Adrenal gland (tissue), 9 donors: ENCODE measurements at regions not wholly inside any gene's neighbourhood (a gene's known extent, or its start where the extent isn't known, plus 50 kb on each side); places are given as distances from the start of the nearest gene placed in this dataset.

Source experiments
- DNase-seq, 7 donors: peaks; one replicate each; pipeline ENCODE4 v3.0.0-alpha.2; 2019 to 2020
- H3K27ac ChIP-seq, 5 donors: fragments of 200-600 bp; sonication (generic) in 4 of 5; 1 replicate in 3 of 5; 2 replicates in 2 of 5; pipeline versions ENCODE4 v1.5.1 to v1.8.0; 2016 to 2020; ENCODE audit warnings: mild to moderate bottlenecking in 1 of 5
- H3K27me3 ChIP-seq: fragments of 200-600 bp; 2 replicates; pipeline ENCODE4 v1.8.0; 2021
- H3K36me3 ChIP-seq, 2 donors: fragments of 200-600 bp; replicated peaks in 1 of 2; 1 replicate in 1 of 2; 2 replicates in 1 of 2; pipeline versions ENCODE4 v1.5.1 to v1.8.0; 2018 to 2022
- H3K4me1 ChIP-seq, 2 donors: fragments of 200-600 bp; replicated peaks in 1 of 2; 1 replicate in 1 of 2; 2 replicates in 1 of 2; pipeline versions ENCODE4 v1.5.1 to v1.8.0; 2018 to 2021
- H3K4me3 ChIP-seq, 4 donors: fragments of 200-600 bp; sonication (generic) in 3 of 4; one replicate each; pipeline ENCODE4 v1.5.1; 2016 to 2018
- H3K9me3 ChIP-seq, 3 donors: fragments of 200-600 bp; sonication (generic) in 1 of 3; replicated peaks in 1 of 3; 1 replicate in 2 of 3; 2 replicates in 1 of 3; pipeline versions ENCODE4 v1.5.1 to v1.8.0; 2016 to 2021
- POLR2A ChIP-seq, 2 donors: fragments of 450-650 bp; IDR thresholded peaks; one replicate each; pipeline ENCODE4 v1.6.1; 2017; ENCODE audit warnings: antibody characterized with exemption in 2 of 2, mild to moderate bottlenecking in 2 of 2, moderate library complexity in 1 of 2
- WGBS, 4 donors: extraction: QIAGEN DNeasy Blood & Tissue Kit in 2 of 4; methylation state at CpG; one replicate each; pipeline versions ENCODE4 v1.1.5 to v1.1.7; 2013 to 2017; 5-methylcytosine and 5-hydroxymethylcytosine counted together
- intact Hi-C, 2 donors: fragments of 100-400 bp; cut with DNase I; formaldehyde crosslinking; loops; one replicate each; pipeline versions ENCODE4 v1.14.1 to v1.15.0; 2022 to 2023
- TF ChIP-seq, protein P1 (sequence below), 6 experiments: fragments of 450-650 bp in 4 of 6; fragments of 200-600 bp in 2 of 6; sonication (generic) in 1 of 6; IDR thresholded peaks; 1 replicate in 5 of 6; 2 replicates in 1 of 6; pipeline versions ENCODE4 v1.5.1 to v1.8.0; 2016 to 2021; ENCODE audit warnings: antibody characterized with exemption in 6 of 6, mild to moderate bottlenecking in 2 of 6, moderate library complexity in 1 of 6
- donor health status: healthy with polysubstance abuse.
- donor health status: Bipolar disorder and iron deficiency.
- donor health status: DM: yes; HTN: yes; CAD: no.
- donor health status: DM: no; HTN: no; CAD: no.
- donor health status: DM: no; HTN: no; CAD: no.

DNA sequence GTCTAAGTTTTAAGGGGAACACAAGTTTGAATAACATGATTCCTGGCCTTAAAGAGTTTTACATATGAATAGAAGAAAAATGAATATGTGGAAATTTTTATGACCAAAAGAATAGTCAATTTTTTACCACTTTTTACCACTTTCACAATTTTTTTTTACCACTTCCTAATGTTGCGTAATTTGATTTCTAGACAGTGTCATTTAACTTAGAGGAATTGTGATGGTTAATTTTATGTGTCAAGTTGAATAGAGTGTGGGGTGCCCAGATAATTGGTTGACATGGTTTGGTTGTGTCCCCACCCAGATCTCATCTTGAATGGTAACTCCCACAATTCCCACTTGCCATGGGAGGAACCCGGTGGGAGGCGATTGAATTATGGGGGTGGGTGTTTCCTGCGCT, 416.6 kb downstream of the KIF4B start:
- H3K27ac ChIP-seq, result no peak overlapping the region
- no peaks in the 10 kb centered on the region for H3K9me3 ChIP-seq
- TF ChIP-seq POLR2A (IDR thresholded peaks at IDR 0.05), result no peak
- TF ChIP-seq, protein P1, sequence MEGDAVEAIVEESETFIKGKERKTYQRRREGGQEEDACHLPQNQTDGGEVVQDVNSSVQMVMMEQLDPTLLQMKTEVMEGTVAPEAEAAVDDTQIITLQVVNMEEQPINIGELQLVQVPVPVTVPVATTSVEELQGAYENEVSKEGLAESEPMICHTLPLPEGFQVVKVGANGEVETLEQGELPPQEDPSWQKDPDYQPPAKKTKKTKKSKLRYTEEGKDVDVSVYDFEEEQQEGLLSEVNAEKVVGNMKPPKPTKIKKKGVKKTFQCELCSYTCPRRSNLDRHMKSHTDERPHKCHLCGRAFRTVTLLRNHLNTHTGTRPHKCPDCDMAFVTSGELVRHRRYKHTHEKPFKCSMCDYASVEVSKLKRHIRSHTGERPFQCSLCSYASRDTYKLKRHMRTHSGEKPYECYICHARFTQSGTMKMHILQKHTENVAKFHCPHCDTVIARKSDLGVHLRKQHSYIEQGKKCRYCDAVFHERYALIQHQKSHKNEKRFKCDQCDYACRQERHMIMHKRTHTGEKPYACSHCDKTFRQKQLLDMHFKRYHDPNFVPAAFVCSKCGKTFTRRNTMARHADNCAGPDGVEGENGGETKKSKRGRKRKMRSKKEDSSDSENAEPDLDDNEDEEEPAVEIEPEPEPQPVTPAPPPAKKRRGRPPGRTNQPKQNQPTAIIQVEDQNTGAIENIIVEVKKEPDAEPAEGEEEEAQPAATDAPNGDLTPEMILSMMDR (IDR thresholded peaks at IDR 0.05), result no peak
- no peak overlapping the region for H3K4me3 ChIP-seq
- intact Hi-C loops, result no loop called here
- H3K36me3 ChIP-seq, result no peaks in the 10 kb centered on the region
- DNase-seq, result no peak
- no peaks in the 10 kb centered on the region for H3K27me3 ChIP-seq
- no peaks in the 10 kb centered on the region for H3K4me1 ChIP-seq
- WGBS, 4 donors, result 76 to 93% (median 90%) methylated on average over 4 of the region's 4 CpGs

DNA sequence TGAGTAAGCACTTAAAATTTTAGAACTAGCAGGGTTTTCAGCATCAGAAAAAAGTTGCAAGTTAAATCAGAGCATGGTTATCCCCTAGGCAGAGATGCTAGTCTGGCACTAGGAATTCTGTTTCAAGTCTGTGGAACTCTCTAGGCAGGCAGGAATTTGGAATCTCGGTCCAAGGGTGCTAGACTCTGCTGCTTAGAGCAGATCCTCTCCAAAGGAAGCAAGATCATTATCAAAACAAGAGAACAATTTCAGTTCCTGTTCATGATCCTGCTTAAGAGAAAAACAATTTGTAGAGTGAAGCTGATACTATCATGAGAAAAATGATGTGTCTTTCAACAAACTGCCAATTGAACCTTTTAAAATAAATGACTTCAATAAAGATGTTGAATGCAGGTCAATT, 420.7 kb downstream of the KIF4B start:
- no peak for TF ChIP-seq POLR2A (IDR thresholded peaks at IDR 0.05)
- TF ChIP-seq, protein P1 (IDR thresholded peaks at IDR 0.05), result no peak
- no peaks in the 10 kb centered on the region for H3K27me3 ChIP-seq
- no peak overlapping the region for H3K4me3 ChIP-seq
- intact Hi-C loops, result no loop called here
- H3K27ac ChIP-seq, result no peak overlapping the region
- 36 to 47% (median 44%) methylated on average over 1 of the region's 1 CpG for WGBS, 4 donors
- no peaks in the 10 kb centered on the region for H3K36me3 ChIP-seq
- H3K9me3 ChIP-seq, result no peaks in the 10 kb centered on the region
- H3K4me1 ChIP-seq, result no peaks in the 10 kb centered on the region
- no peak for DNase-seq

DNA sequence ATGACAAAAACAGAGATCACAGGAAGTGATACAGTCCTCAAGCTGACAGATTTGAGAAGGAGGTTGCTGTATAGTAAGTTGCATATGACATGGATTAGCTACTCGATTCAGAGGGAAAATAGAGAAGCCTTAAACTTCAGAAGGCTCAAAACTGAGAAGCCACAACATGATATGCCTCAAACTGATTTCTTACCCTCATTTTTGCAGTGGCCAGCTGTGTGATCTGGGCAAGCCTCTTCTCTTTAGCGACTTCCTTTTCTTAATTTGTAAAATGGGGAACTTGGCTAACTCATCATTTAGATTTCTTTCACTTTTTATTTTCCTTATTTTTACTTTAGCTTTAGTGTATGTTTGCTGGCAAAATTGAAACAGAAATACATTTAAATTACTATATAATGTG, 421.1 kb downstream of the KIF4B start:
- Histone ChIP-seq H3K4me3 (no peak overlapping the region), H3K36me3 (no peaks in the 10 kb centered on the region), H3K27me3 (no peaks in the 10 kb centered on the region), H3K4me1 (no peaks in the 10 kb centered on the region), H3K27ac (no peak overlapping the region), H3K9me3 (no peaks in the 10 kb centered on the region)
- WGBS, 4 donors, result 58 to 74% (median 66%) methylated on average over 2 of the region's 2 CpGs
- no peak for DNase-seq
- TF ChIP-seq, protein P1 (IDR thresholded peaks at IDR 0.05), result no peak
- TF ChIP-seq POLR2A (IDR thresholded peaks at IDR 0.05), result no peak
- intact Hi-C loops, result no loop called here

DNA sequence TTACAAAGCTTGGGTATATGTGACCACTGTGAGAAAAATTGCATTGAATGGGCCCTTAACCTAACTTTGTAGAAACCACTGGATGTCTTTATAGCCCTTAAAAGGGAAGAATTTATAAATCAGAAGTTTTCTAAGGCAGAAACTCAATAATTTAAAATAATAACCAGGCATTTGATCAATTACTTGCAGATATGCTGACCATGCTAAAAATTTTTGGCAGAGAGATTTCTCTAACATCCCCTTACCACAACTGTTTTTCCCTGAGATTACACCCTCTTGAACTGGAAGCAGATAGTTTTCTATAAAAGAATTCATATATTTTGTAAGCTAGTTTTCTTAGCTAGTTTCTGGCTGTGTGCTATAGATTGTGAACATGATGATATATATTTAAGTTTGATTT, 428.3 kb downstream of the KIF4B start:
- Histone ChIP-seq H3K27me3 (no peaks in the 10 kb centered on the region), H3K4me1 (no peaks in the 10 kb centered on the region), H3K36me3 (no peaks in the 10 kb centered on the region), H3K27ac (no peak overlapping the region), H3K4me3 (no peak overlapping the region), H3K9me3 (no peaks in the 10 kb centered on the region)
- no peak for DNase-seq
- intact Hi-C loops, result no loop called here
- TF ChIP-seq, protein P1 (IDR thresholded peaks at IDR 0.05), result no peak
- TF ChIP-seq POLR2A (IDR thresholded peaks at IDR 0.05), result no peak
